Astrocyte (in vitro differentiated cells and primary cell): ENCODE measurements at regions not wholly inside any gene's neighbourhood (a gene's known extent, or its start where the extent isn't known, plus 50 kb on each side); places are given as distances from the start of the nearest gene placed in this dataset.

ENCODE experiments used
- DNase-seq: peaks from one replicate; pipeline ENCODE4 v3.0.0-alpha.2; 2010; ENCODE audit warnings: low read depth
- FAIRE-seq: peaks from 2 replicates; lab custom pipeline; 2011; peaks lifted over from hg19 to GRCh38; lab: Jason Lieb, UNC
- H2AFZ ChIP-seq: 2 replicates; pipeline ENCODE4 v1.6.0; 2012; ENCODE audit warnings: low read depth, low read length, inconsistent platforms
- H3K27ac ChIP-seq: 2 replicates; pipeline ENCODE4 v1.5.1; 2011; ENCODE audit warnings: low read depth, low read length, inconsistent platforms
- H3K27me3 ChIP-seq: 2 replicates; pipeline ENCODE4 v1.6.0; 2011; ENCODE audit warnings: low read length, inconsistent platforms; ENCODE audit not compliant: insufficient read depth
- H3K36me3 ChIP-seq: 2 replicates; pipeline ENCODE4 v1.5.1; 2011; ENCODE audit warnings: low read length, inconsistent platforms; ENCODE audit not compliant: insufficient read depth
- H3K4me1 ChIP-seq: 2 replicates; pipeline ENCODE4 v1.5.1; 2011; ENCODE audit warnings: low read length, inconsistent platforms; ENCODE audit not compliant: insufficient read depth
- H3K4me2 ChIP-seq: 2 replicates; pipeline ENCODE4 v1.6.0; 2012; ENCODE audit warnings: low read length, inconsistent platforms
- H3K4me3 ChIP-seq: 2 replicates; pipeline ENCODE4 v1.5.1; 2011; ENCODE audit warnings: low read depth, mild to moderate bottlenecking, low read length, inconsistent platforms; ENCODE audit not compliant: insufficient read depth
- H3K79me2 ChIP-seq: 2 replicates; pipeline ENCODE4 v1.6.0; 2012; ENCODE audit warnings: mild to moderate bottlenecking, low read length, inconsistent platforms; ENCODE audit not compliant: insufficient read depth
- H3K9ac ChIP-seq: 2 replicates; pipeline ENCODE4 v1.6.0; 2012; ENCODE audit warnings: mild to moderate bottlenecking, low read length, inconsistent platforms
- H3K9me3 ChIP-seq: 2 replicates; pipeline ENCODE4 v1.5.1; 2012; ENCODE audit warnings: low read depth, mild to moderate bottlenecking, low read length, inconsistent platforms; ENCODE audit not compliant: insufficient read depth
- H4K20me1 ChIP-seq: 2 replicates; pipeline ENCODE4 v1.6.0; 2012; ENCODE audit warnings: low read length, inconsistent platforms; ENCODE audit not compliant: insufficient read depth
- H3K27ac Mint-ChIP-seq: one replicate; pipeline ENCODE4 v1.8.0; 2021; ENCODE audit warnings: mild to moderate bottlenecking, mixed read lengths; ENCODE audit not compliant: unreplicated experiment
- H3K27me3 Mint-ChIP-seq: one replicate; pipeline ENCODE4 v1.8.0; 2021; ENCODE audit warnings: low read depth, mixed read lengths; ENCODE audit not compliant: unreplicated experiment
- H3K36me3 Mint-ChIP-seq: one replicate; pipeline ENCODE4 v1.8.0; 2021; ENCODE audit warnings: low read depth, mixed read lengths; ENCODE audit not compliant: unreplicated experiment
- H3K4me1 Mint-ChIP-seq: one replicate; pipeline ENCODE4 v1.8.0; 2021; ENCODE audit warnings: low read depth, mixed read lengths; ENCODE audit not compliant: unreplicated experiment
- H3K4me3 Mint-ChIP-seq: one replicate; pipeline ENCODE4 v1.8.0; 2021; ENCODE audit warnings: mild to moderate bottlenecking, moderate library complexity, mixed read lengths; ENCODE audit not compliant: unreplicated experiment
- H3K9me3 Mint-ChIP-seq: one replicate; pipeline ENCODE4 v1.8.0; 2021; ENCODE audit warnings: mild to moderate bottlenecking, mixed read lengths; ENCODE audit not compliant: unreplicated experiment
- CTCF ChIP-seq: IDR thresholded peaks from 2 replicates; pipeline ENCODE4 v1.5.1; 2011; ENCODE audit warnings: low read depth, mild to moderate bottlenecking, inconsistent platforms, low read length, moderate library complexity; ENCODE audit not compliant: insufficient read depth
- EZH2 ChIP-seq: IDR thresholded peaks from 2 replicates; pipeline ENCODE4 v1.6.1; 2012; ENCODE audit warnings: mild to moderate bottlenecking, low read length, inconsistent platforms; ENCODE audit not compliant: insufficient read depth

GRCh38 chr6:144394210-144394609 lies 109.1 kb downstream of the UTRN start:
- Histone ChIP-seq H3K79me2 (peaks cover 25% of the 10 kb centered on the region), H3K36me3 (no peaks in the 10 kb centered on the region), H2AFZ (no peak overlapping the region), H3K9me3 (peaks cover 4% of the 10 kb centered on the region), H4K20me1 (peaks cover 11% of the 10 kb centered on the region), H3K4me1 (no peaks in the 10 kb centered on the region), H3K27me3 (no peaks in the 10 kb centered on the region), H3K27ac (no peak overlapping the region), H3K4me2 (no peak overlapping the region), H3K4me3 (no peak overlapping the region), H3K9ac (no peak overlapping the region)
- no peaks in the 10 kb centered on the region for H3K27me3 Mint-ChIP-seq
- H3K36me3 Mint-ChIP-seq, result peaks cover 3% of the 10 kb centered on the region
- no peak for TF ChIP-seq CTCF
- TF ChIP-seq EZH2, result no peak
- H3K4me1 Mint-ChIP-seq, result peaks cover 2% of the 10 kb centered on the region
- H3K9me3 Mint-ChIP-seq, result no peaks in the 10 kb centered on the region
- no peak overlapping the region for H3K27ac Mint-ChIP-seq
- FAIRE-seq (no peak), DNase-seq (no peak)
- no peak overlapping the region for H3K4me3 Mint-ChIP-seq

GRCh38 chr6:144395014-144395413 lies 109.9 kb downstream of the UTRN start:
- H3K27me3 ChIP-seq, result no peaks in the 10 kb centered on the region
- no peak overlapping the region for H3K4me2 ChIP-seq
- Mint-ChIP-seq H3K9me3 (no peaks in the 10 kb centered on the region), H3K4me1 (peaks cover 2% of the 10 kb centered on the region), H3K27ac (no peak overlapping the region), H3K27me3 (no peaks in the 10 kb centered on the region), H3K36me3 (peaks cover 3% of the 10 kb centered on the region), H3K4me3 (no peak overlapping the region)
- no peak overlapping the region for H3K9ac ChIP-seq
- H3K4me3 ChIP-seq, result no peak overlapping the region
- no peak overlapping the region for H2AFZ ChIP-seq
- H3K79me2 ChIP-seq, result peaks cover 25% of the 10 kb centered on the region
- TF ChIP-seq EZH2 (no peak), CTCF (no peak)
- H3K36me3 ChIP-seq, result no peaks in the 10 kb centered on the region
- no peaks in the 10 kb centered on the region for H3K4me1 ChIP-seq
- H3K9me3 ChIP-seq, result peaks cover 4% of the 10 kb centered on the region
- FAIRE-seq, result no peak
- no peak overlapping the region for H3K27ac ChIP-seq
- H4K20me1 ChIP-seq, result peaks cover 11% of the 10 kb centered on the region
- no peak for DNase-seq

GRCh38 chr6:144395826-144396225 lies 110.7 kb downstream of the UTRN start:
- TF ChIP-seq CTCF (no peak), EZH2 (no peak)
- peaks cover 25% of the 10 kb centered on the region for H3K79me2 ChIP-seq

More at GRCh38 chr6:144395826-144396225, 110.7 kb downstream of the UTRN start:
- no peaks in the 10 kb centered on the region for H3K4me1 ChIP-seq
- H3K9me3 ChIP-seq, result peaks cover 4% of the 10 kb centered on the region
- H4K20me1 ChIP-seq, result peaks cover 11% of the 10 kb centered on the region
- H3K27ac Mint-ChIP-seq, result no peak overlapping the region
- H3K27ac ChIP-seq, result no peak overlapping the region
- H3K4me2 ChIP-seq, result no peak overlapping the region
- H3K36me3 Mint-ChIP-seq, result peaks cover 3% of the 10 kb centered on the region
- FAIRE-seq (no peak), DNase-seq (no peak)
- no peaks in the 10 kb centered on the region for H3K36me3 ChIP-seq
- no peak overlapping the region for H3K9ac ChIP-seq
- peaks cover 8% of the 10 kb centered on the region for H3K4me1 Mint-ChIP-seq
- no peak overlapping the region for H3K4me3 ChIP-seq
- no peaks in the 10 kb centered on the region for H3K27me3 Mint-ChIP-seq
- H2AFZ ChIP-seq, result no peak overlapping the region
- H3K27me3 ChIP-seq, result no peaks in the 10 kb centered on the region
- H3K9me3 Mint-ChIP-seq, result no peaks in the 10 kb centered on the region
- H3K4me3 Mint-ChIP-seq, result no peak overlapping the region
